ENCODE measurements at regions not wholly inside any gene's neighbourhood (a gene's known extent, or its start where the extent isn't known, plus 50 kb on each side); places are given as distances from the start of the nearest gene placed in this dataset.

DNA sequence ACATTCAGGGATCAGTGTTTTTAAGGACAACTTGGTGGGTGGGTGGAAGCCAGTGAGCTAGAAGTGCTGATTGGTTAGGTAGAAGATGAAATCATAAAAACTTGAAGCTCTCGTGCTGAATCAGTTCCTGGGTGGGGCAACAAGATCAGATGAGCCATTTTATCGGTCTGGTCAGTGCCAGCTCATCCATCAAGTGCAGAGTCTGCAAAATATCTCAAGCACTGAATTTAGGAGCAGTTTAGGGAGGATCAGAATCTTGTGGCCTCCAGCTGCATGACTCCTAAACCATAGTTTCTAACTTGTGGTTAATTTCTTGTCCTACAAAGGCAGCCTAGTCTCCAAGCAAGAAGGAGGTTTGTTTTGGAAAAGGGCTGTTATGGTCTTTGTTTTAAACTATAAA, 166.4 kb downstream of the FAM170A start:
- TF ChIP-seq POLR2A (IDR thresholded peaks at IDR 0.05; ENCODE audit: low read length) (no peak), GATA1 (IDR thresholded peaks at IDR 0.05; ENCODE audit: low read depth, low read length) (no peak)

Data from erythroblast (primary cell).